Renal pelvis (tissue), 1 donor: ENCODE measurements at regions not wholly inside any gene's neighbourhood (a gene's known extent, or its start where the extent isn't known, plus 50 kb on each side); places are given as distances from the start of the nearest gene placed in this dataset.

Experiments
- DNase-seq: peaks from one replicate; pipeline ENCODE4 v3.0.0-alpha.2; 2013

- no peak for DNase-seq
These were observed 108.4 kb downstream of the LYZL1 start for GRCh38 chr10:29397221-29397620.

- DNase-seq: no peak
These were observed 114.3 kb downstream of the LYZL1 start for GRCh38 chr10:29403208-29403607.

GRCh38 chr10:29407280-29407858, 118.5 kb downstream of the LYZL1 start:
- no peak for DNase-seq
